ENCODE measurements at regions not wholly inside any gene's neighbourhood (a gene's known extent, or its start where the extent isn't known, plus 50 kb on each side); places are given as distances from the start of the nearest gene placed in this dataset.

GRCh38 chr2:48114256-48114655 is 200.2 kb upstream of the FOXN2 start:
- TF ChIP-seq, protein P1, sequence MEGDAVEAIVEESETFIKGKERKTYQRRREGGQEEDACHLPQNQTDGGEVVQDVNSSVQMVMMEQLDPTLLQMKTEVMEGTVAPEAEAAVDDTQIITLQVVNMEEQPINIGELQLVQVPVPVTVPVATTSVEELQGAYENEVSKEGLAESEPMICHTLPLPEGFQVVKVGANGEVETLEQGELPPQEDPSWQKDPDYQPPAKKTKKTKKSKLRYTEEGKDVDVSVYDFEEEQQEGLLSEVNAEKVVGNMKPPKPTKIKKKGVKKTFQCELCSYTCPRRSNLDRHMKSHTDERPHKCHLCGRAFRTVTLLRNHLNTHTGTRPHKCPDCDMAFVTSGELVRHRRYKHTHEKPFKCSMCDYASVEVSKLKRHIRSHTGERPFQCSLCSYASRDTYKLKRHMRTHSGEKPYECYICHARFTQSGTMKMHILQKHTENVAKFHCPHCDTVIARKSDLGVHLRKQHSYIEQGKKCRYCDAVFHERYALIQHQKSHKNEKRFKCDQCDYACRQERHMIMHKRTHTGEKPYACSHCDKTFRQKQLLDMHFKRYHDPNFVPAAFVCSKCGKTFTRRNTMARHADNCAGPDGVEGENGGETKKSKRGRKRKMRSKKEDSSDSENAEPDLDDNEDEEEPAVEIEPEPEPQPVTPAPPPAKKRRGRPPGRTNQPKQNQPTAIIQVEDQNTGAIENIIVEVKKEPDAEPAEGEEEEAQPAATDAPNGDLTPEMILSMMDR (IDR thresholded peaks at IDR 0.05; ENCODE audit: insufficient read depth, low read length, poor library complexity, severe bottlenecking): no peak
- Histone ChIP-seq H3K4me3 (replicated peaks; ENCODE audit: low read depth, low read length) (no peak overlapping the region), H3K27me3 (replicated peaks; ENCODE audit: control insufficient read depth, insufficient read depth, low read length) (no peaks in the 10 kb centered on the region), H3K36me3 (ENCODE audit: control insufficient read depth, insufficient read depth, low read length) (no peaks in the 10 kb centered on the region)
- DNase-seq (ENCODE audit: extremely low read depth, insufficient read length): peak; percentile 24

- Histone ChIP-seq H3K27me3 (replicated peaks; ENCODE audit: control insufficient read depth, insufficient read depth, low read length) (no peaks in the 10 kb centered on the region), H3K4me3 (replicated peaks; ENCODE audit: low read depth, low read length) (no peak overlapping the region), H3K36me3 (ENCODE audit: control insufficient read depth, insufficient read depth, low read length) (no peaks in the 10 kb centered on the region)
- no peak for DNase-seq (ENCODE audit: extremely low read depth, insufficient read length)
- TF ChIP-seq, protein P1 (IDR thresholded peaks at IDR 0.05; ENCODE audit: insufficient read depth, low read length, poor library complexity, severe bottlenecking): no peak
These were observed 198.0 kb upstream of the FOXN2 start for GRCh38 chr2:48116497-48116896.

DNA sequence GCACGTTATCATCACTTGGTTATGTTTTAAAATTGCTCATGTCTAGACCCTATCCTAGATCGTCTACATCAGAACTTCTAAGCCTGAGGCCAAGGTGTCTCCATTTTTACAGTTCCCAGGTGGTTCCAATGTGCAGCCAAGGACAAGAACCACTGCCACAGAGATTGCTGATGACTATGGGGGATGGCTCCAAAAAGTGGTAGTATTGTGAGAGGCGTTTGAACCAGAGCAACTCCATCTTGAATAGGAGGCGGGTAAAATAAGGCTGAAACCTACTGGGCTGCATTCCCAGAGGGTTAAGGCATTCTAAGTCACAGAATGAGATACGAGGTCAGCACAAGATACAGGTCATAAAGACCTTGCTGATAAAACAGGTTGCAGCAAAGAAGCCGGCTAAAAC is 195.6 kb upstream of the FOXN2 start:
- TF ChIP-seq, protein P1 (IDR thresholded peaks at IDR 0.05; ENCODE audit: insufficient read depth, low read length, poor library complexity, severe bottlenecking): no peak
- no peak for DNase-seq (ENCODE audit: extremely low read depth, insufficient read length)
- Histone ChIP-seq H3K36me3 (ENCODE audit: control insufficient read depth, insufficient read depth, low read length) (no peaks in the 10 kb centered on the region), H3K27me3 (replicated peaks; ENCODE audit: control insufficient read depth, insufficient read depth, low read length) (no peaks in the 10 kb centered on the region), H3K4me3 (replicated peaks; ENCODE audit: low read depth, low read length) (no peak overlapping the region)

GRCh38 chr2:48120112-48120511 is 194.4 kb upstream of the FOXN2 start:
- Histone ChIP-seq H3K36me3 (ENCODE audit: control insufficient read depth, insufficient read depth, low read length) (no peaks in the 10 kb centered on the region), H3K27me3 (replicated peaks; ENCODE audit: control insufficient read depth, insufficient read depth, low read length) (no peaks in the 10 kb centered on the region), H3K4me3 (replicated peaks; ENCODE audit: low read depth, low read length) (no peak overlapping the region)
- no peak for DNase-seq (ENCODE audit: extremely low read depth, insufficient read length)
- TF ChIP-seq, protein P1 (IDR thresholded peaks at IDR 0.05; ENCODE audit: insufficient read depth, low read length, poor library complexity, severe bottlenecking): no peak

DNA sequence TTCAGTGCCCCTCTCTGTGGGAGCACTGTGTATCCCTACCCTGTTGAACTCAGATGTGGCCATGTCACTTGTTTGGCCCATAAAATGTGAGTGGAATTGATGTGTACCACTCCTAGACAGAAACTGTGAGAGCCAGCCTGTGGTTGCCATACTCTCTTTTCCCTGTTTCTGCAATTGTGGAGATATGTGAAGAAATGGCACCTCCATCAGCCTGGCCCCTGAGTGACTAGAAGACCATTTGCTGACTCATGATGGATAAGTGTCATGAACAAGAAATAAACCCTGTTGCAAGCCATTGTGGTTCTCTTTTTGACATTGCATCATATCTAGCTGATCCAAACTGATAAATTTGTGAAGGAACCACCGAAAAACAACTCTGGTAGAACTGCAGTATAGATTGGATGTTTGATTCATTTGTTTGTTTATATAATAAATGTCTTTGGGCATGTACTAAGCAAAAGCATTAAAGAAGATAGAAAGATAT is 193.7 kb upstream of the FOXN2 start:
- no peak overlapping the region for H3K4me3 ChIP-seq (replicated peaks; ENCODE audit: low read depth, low read length)
- DNase-seq (ENCODE audit: extremely low read depth, insufficient read length): no peak
- TF ChIP-seq, protein P1 (IDR thresholded peaks at IDR 0.05; ENCODE audit: insufficient read depth, low read length, poor library complexity, severe bottlenecking): no peak
- no peaks in the 10 kb centered on the region for H3K36me3 ChIP-seq (ENCODE audit: control insufficient read depth, insufficient read depth, low read length)
- no peaks in the 10 kb centered on the region for H3K27me3 ChIP-seq (replicated peaks; ENCODE audit: control insufficient read depth, insufficient read depth, low read length)

DNA sequence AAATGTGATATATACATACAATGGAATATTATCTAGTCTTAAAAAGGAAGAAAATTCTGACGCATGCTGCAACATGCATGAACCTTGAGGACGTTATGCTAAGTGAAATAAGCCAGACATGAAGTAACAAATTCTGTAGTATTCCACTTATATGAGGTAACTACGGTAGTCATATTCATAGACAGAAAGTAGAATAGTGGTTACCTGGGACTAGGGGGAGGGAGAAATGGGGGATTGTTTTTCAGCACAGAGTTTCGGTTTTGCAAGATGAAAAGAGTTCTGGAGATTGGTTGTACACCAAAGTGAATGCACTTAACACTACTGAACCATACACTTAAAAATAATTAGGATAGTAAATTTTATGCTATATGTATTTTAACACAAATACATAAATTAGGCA is 192.3 kb upstream of the FOXN2 start:
- H3K4me3 ChIP-seq (replicated peaks; ENCODE audit: low read depth, low read length): no peak overlapping the region
- H3K27me3 ChIP-seq (replicated peaks; ENCODE audit: control insufficient read depth, insufficient read depth, low read length): no peaks in the 10 kb centered on the region
- TF ChIP-seq, protein P1 (IDR thresholded peaks at IDR 0.05; ENCODE audit: insufficient read depth, low read length, poor library complexity, severe bottlenecking): no peak
- DNase-seq (ENCODE audit: extremely low read depth, insufficient read length): no peak
- H3K36me3 ChIP-seq (ENCODE audit: control insufficient read depth, insufficient read depth, low read length): no peaks in the 10 kb centered on the region
